CD8-positive, alpha-beta memory T cell (primary cell): ENCODE measurements at regions not wholly inside any gene's neighbourhood (a gene's known extent, or its start where the extent isn't known, plus 50 kb on each side); places are given as distances from the start of the nearest gene placed in this dataset.

ENCODE experiments used
- CTCF ChIA-PET: fragments of 350-600 bp; sonication (Branson Sonifier 250); formaldehyde crosslinking; loops from one replicate; lab custom pipeline; 2021; ENCODE audit warnings: antibody characterized with exemption; lab: Charles Lee
- POLR2A ChIA-PET: fragments of 350-600 bp; sonication (Branson Sonifier 250); formaldehyde crosslinking; loops from one replicate; lab custom pipeline; 2021; ENCODE audit warnings: antibody characterized with exemption; lab: Charles Lee
- DNase-seq, 5 donors: peaks; one replicate each; pipeline versions ENCODE4 v3.0.0 to v3.0.0-alpha.2; 2020 to 2022; ENCODE audit warnings: mixed read lengths in 1 of 5
- H3K27ac ChIP-seq: one replicate; pipeline ENCODE4 v1.7.0; 2013; ENCODE audit warnings: low read depth, mild to moderate bottlenecking, low read length, moderate library complexity
- H3K27me3 ChIP-seq: 2 replicates; pipeline ENCODE4 v1.7.0; 2013; ENCODE audit warnings: low read length, mild to moderate bottlenecking; ENCODE audit not compliant: insufficient read depth, poor library complexity, severe bottlenecking
- H3K36me3 ChIP-seq: 2 replicates; pipeline ENCODE4 v1.7.0; 2013; ENCODE audit warnings: mild to moderate bottlenecking, low read length, moderate library complexity; ENCODE audit not compliant: insufficient read depth
- H3K4me1 ChIP-seq: 2 replicates; pipeline ENCODE4 v1.7.0; 2013; ENCODE audit warnings: mild to moderate bottlenecking, low read length, moderate library complexity; ENCODE audit not compliant: insufficient read depth
- H3K4me3 ChIP-seq: 2 replicates; pipeline ENCODE4 v1.7.0; 2013; ENCODE audit warnings: mild to moderate bottlenecking, low read length
- H3K9me3 ChIP-seq: 2 replicates; pipeline ENCODE4 v1.7.0; 2013; ENCODE audit warnings: mild to moderate bottlenecking, low read length
- H3K27ac Mint-ChIP-seq, 8 donors: one replicate each; pipeline ENCODE4 v1.8.0; 2020 to 2021; ENCODE audit warnings: mixed read lengths in 8 of 8, mild to moderate bottlenecking in 6 of 8, inconsistent platforms in 3 of 8, moderate library complexity in 3 of 8
- H3K27me3 Mint-ChIP-seq, 2 donors: one replicate each; pipeline ENCODE4 v1.8.0; 2020 to 2021; ENCODE audit warnings: mixed read lengths in 2 of 2, mild to moderate bottlenecking in 1 of 2, moderate library complexity in 1 of 2
- H3K36me3 Mint-ChIP-seq, 3 donors: one replicate each; pipeline ENCODE4 v1.8.0; 2020 to 2021; ENCODE audit warnings: mixed read lengths in 3 of 3, inconsistent platforms in 1 of 3, mild to moderate bottlenecking in 1 of 3
- H3K4me1 Mint-ChIP-seq, 3 donors: one replicate each; pipeline ENCODE4 v1.8.0; 2020 to 2021; ENCODE audit warnings: mixed read lengths in 3 of 3, inconsistent platforms in 1 of 3, mild to moderate bottlenecking in 1 of 3
- H3K4me3 Mint-ChIP-seq, 7 donors: one replicate each; pipeline ENCODE4 v1.8.0; 2020 to 2021; ENCODE audit warnings: mixed read lengths in 7 of 7, mild to moderate bottlenecking in 6 of 7, moderate library complexity in 4 of 7, inconsistent platforms in 2 of 7
- H3K9me3 Mint-ChIP-seq, 5 donors: one replicate each; pipeline ENCODE4 v1.8.0; 2020 to 2022; ENCODE audit warnings: mixed read lengths in 5 of 5, mild to moderate bottlenecking in 3 of 5, moderate library complexity in 2 of 5, inconsistent platforms in 1 of 5

DNA sequence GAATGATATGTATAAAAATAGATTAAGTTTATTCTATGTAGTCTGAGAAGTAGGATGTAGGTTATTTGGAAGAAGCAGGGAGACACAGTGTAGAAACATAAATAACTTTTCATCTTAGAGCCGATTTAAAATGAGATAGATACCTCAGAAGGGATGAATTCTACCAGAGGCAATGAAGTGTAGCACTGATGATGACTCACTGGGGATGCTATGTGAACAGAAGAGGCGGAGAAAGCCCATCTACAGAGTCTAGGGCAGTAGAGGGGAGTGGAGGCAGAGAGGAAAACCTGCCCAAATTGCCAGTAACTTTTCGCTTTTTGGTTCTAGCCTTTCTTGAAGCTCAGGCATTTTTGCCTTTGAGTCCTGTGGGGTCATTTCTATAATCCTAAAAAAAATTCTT is 451.8 kb downstream of the ATP23 start:
- Mint-ChIP-seq H3K9me3 (peaks cover 0 to 5% (median 0%) of the 10 kb centered on the region in 5 donors), H3K4me1 (no peaks in the 10 kb centered on the region), H3K27me3 (peaks cover 0 to 1% of the 10 kb centered on the region in 2 donors), H3K4me3 (no peak overlapping the region), H3K27ac (no peak overlapping the region), H3K36me3 (no peaks in the 10 kb centered on the region)
- ChIA-PET POLR2A (interaction anchor here (0.7 kb wide), 1 partner anchor 41 kb away, joined by 11 read pairs; no protein-coding TSS in a partner anchor), CTCF (no interaction called here)
- Histone ChIP-seq H3K36me3 (no peaks in the 10 kb centered on the region), H3K4me1 (no peaks in the 10 kb centered on the region), H3K27ac (no peak overlapping the region), H3K4me3 (no peak overlapping the region), H3K27me3 (no peaks in the 10 kb centered on the region), H3K9me3 (no peaks in the 10 kb centered on the region)
- DNase-seq: no peak

DNA sequence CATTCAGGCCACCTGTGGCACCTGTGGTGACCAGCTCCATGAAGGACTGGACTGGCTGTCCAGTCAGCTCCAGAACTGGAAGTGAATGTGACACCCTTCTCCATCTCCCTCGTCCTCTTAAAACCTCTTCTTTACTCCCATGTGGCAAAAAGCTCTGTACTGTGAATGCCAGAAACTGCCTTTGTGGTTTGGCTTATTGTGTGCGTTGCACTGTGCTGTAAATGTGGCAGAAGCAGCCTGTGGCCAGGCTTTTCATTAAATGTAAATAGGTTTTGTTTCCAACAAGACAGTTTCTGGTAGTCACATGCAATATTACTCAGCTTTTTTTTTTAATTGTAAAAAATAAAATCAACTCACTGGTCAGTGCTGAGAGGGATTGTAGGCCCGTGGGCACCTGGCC is 453.7 kb downstream of the ATP23 start:
- CTCF ChIA-PET: interaction anchor here (1.0 kb wide), 1 partner anchor 51 kb away, joined by 3 read pairs; no protein-coding TSS in a partner anchor

DNA sequence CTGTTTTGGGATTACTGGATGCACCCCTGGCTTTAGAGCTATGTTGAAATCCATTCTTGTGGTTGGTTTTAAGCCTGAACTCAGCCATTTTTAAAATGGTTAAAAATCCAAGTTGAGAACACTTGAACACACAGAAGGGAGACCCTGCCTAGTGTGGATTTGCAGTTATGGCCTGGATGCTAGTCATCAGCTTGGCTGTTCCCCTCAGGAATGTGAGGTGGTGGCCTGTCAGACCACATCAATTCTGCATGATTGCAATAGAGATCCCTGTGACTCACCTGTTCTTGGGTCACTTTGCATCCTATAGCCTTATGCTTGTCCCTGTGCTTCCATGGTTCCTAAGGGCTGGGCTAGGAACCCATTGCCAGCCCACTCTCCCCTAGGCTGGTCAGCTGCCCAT is 454.1 kb downstream of the ATP23 start:
- Mint-ChIP-seq H3K36me3 (no peaks in the 10 kb centered on the region), H3K27me3 (peaks cover 1 to 4% of the 10 kb centered on the region in 2 donors), H3K4me1 (no peaks in the 10 kb centered on the region), H3K4me3 (no peak overlapping the region), H3K9me3 (peaks cover 0 to 9% (median 5%) of the 10 kb centered on the region in 5 donors), H3K27ac (no peak overlapping the region)
- Histone ChIP-seq H3K4me1 (no peaks in the 10 kb centered on the region), H3K27me3 (no peaks in the 10 kb centered on the region), H3K4me3 (no peak overlapping the region), H3K27ac (no peak overlapping the region), H3K9me3 (no peaks in the 10 kb centered on the region), H3K36me3 (no peaks in the 10 kb centered on the region)
- DNase-seq: no peak
- ChIA-PET POLR2A (no interaction called here), CTCF (interaction anchor here (1.0 kb wide), 1 partner anchor 50 kb away, joined by 3 read pairs; no protein-coding TSS in a partner anchor)

More for the DNA sequence above, 453.7 kb downstream of the ATP23 start:
- Histone ChIP-seq H3K4me3 (no peak overlapping the region), H3K27me3 (no peaks in the 10 kb centered on the region), H3K9me3 (no peaks in the 10 kb centered on the region), H3K27ac (no peak overlapping the region), H3K36me3 (no peaks in the 10 kb centered on the region), H3K4me1 (no peaks in the 10 kb centered on the region)
- H3K4me3 Mint-ChIP-seq: no peak overlapping the region
- POLR2A ChIA-PET: no interaction called here
- peaks cover 0 to 9% (median 4%) of the 10 kb centered on the region in 5 donors for H3K9me3 Mint-ChIP-seq
- H3K36me3 Mint-ChIP-seq: no peaks in the 10 kb centered on the region
- no peak overlapping the region for H3K27ac Mint-ChIP-seq
- H3K27me3 Mint-ChIP-seq: peaks cover 1 to 4% of the 10 kb centered on the region in 2 donors
- no peak for DNase-seq
- H3K4me1 Mint-ChIP-seq: no peaks in the 10 kb centered on the region

DNA sequence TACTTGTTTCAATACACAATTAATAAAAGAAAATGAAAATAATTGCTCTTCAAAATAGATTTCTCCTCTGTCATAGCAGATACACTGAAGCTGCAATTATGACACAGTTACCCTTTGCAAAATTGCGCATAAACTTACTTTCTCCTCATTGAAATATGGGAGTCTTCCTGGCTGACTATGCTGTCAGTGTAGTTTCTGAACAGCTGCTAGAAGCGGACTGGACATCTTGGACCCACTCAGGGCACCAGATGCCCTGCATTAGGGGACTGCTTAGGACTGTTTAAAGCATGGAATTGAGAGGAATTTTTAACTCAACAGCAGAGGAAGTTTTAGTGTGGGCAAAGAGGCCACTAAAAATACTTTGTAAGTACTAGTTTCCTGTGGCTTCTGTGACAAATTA is 454.9 kb downstream of the ATP23 start:
- Histone ChIP-seq H3K4me3 (no peak overlapping the region), H3K27ac (no peak overlapping the region), H3K9me3 (no peaks in the 10 kb centered on the region), H3K27me3 (no peaks in the 10 kb centered on the region), H3K36me3 (no peaks in the 10 kb centered on the region), H3K4me1 (no peaks in the 10 kb centered on the region)
- H3K9me3 Mint-ChIP-seq: peaks cover 0 to 9% (median 5%) of the 10 kb centered on the region in 5 donors
- H3K27me3 Mint-ChIP-seq: peaks cover 1 to 4% of the 10 kb centered on the region in 2 donors
- CTCF ChIA-PET: no interaction called here
- H3K27ac Mint-ChIP-seq: no peak overlapping the region
- POLR2A ChIA-PET: interaction anchor here (0.6 kb wide), 1 partner anchor 49 kb away, joined by 6 read pairs; no protein-coding TSS in a partner anchor
- no peaks in the 10 kb centered on the region for H3K36me3 Mint-ChIP-seq
- no peaks in the 10 kb centered on the region for H3K4me1 Mint-ChIP-seq
- DNase-seq: no peak
- no peak overlapping the region for H3K4me3 Mint-ChIP-seq

DNA sequence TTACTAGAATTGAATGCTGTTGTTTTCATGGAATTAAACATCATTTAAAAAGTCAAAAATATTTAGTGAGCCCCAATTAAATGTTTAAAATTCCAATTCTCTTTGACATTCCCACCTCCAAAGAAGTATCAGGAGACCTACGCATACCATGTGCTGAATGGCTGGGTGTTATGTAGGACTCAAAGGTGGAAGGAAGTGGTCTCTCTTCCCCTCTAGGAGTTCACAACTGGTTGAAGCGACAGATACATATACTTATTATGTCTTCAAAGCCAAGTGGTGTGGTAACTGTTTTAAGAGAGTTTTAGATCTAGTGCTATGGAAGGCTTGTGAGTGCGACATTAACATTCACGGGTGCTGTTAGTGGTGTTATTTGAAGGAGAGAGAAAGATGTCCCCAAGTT is 464.0 kb downstream of the ATP23 start:
- CTCF ChIA-PET: no interaction called here
- H3K4me1 Mint-ChIP-seq: no peaks in the 10 kb centered on the region

DNA sequence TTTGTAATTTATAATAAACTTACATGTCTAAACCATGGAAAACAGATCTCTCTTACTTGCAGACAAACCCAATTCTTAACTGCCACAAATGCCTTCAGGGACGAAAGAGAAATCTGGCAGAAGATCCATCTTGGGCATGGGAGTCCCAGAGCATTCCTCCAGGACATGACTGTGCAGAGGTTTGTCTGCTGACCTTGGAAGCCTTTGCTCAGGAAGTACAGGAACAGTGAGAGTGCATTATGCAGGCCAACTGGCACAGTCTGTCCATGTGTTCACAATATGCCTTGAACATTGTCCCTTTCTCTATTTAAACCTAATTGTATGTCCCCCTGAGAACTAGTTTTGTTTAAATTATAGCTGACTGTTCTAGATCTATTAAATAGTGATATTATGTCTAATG is 467.1 kb downstream of the ATP23 start:
- Histone ChIP-seq H3K27ac (no peak overlapping the region), H3K27me3 (no peaks in the 10 kb centered on the region), H3K4me3 (no peak overlapping the region), H3K9me3 (no peaks in the 10 kb centered on the region), H3K36me3 (no peaks in the 10 kb centered on the region), H3K4me1 (no peaks in the 10 kb centered on the region)
- H3K4me1 Mint-ChIP-seq: no peaks in the 10 kb centered on the region
- no peak overlapping the region for H3K27ac Mint-ChIP-seq
- DNase-seq: no peak
- H3K27me3 Mint-ChIP-seq: peaks cover 0 to 2% of the 10 kb centered on the region in 2 donors
- POLR2A ChIA-PET: no interaction called here
- H3K36me3 Mint-ChIP-seq: no peaks in the 10 kb centered on the region
- CTCF ChIA-PET: no interaction called here
- no peaks in the 10 kb centered on the region for H3K9me3 Mint-ChIP-seq
- H3K4me3 Mint-ChIP-seq: no peak overlapping the region

More for the DNA sequence above, 464.0 kb downstream of the ATP23 start:
- Histone ChIP-seq H3K27me3 (no peaks in the 10 kb centered on the region), H3K4me1 (no peaks in the 10 kb centered on the region), H3K4me3 (no peak overlapping the region), H3K27ac (no peak overlapping the region), H3K9me3 (no peaks in the 10 kb centered on the region), H3K36me3 (no peaks in the 10 kb centered on the region)
- no peaks in the 10 kb centered on the region for H3K36me3 Mint-ChIP-seq
- no peak overlapping the region for H3K4me3 Mint-ChIP-seq
- no peak overlapping the region for H3K27ac Mint-ChIP-seq
- no peak for DNase-seq
- POLR2A ChIA-PET: no interaction called here
- peaks cover 0 to 2% of the 10 kb centered on the region in 2 donors for H3K27me3 Mint-ChIP-seq
- no peaks in the 10 kb centered on the region for H3K9me3 Mint-ChIP-seq

DNA sequence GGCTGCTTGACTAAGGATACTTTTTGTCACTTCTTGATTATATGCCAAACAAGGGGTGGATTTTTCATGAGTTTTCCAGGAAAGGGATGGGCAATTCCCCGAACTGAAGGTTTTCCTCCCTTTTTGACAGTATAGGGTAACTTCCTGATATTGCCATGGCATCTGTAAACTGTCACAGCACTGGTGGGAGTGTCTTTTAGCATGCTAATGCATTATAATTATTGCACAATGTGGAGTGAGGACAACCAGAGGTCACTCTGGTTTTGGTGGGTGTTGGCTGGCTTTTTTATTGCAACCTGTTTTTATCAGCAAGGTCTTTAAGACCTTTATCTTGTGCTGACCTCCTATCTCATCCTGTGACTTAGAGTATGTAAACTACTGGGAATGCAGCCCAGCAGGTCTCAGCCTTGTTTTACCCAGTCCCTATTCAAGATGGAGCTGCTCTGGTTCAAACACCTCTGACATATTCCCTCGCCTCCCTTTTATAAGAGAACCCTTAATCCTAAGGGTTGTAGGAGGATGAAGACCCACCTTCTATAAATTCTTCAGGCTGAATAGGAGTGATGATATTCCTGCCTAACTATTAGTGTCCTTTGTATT is 471.2 kb downstream of the ATP23 start:
- Histone ChIP-seq H3K27ac (no peak overlapping the region), H3K4me1 (no peaks in the 10 kb centered on the region), H3K4me3 (no peak overlapping the region), H3K27me3 (no peaks in the 10 kb centered on the region), H3K36me3 (no peaks in the 10 kb centered on the region), H3K9me3 (no peaks in the 10 kb centered on the region)
- H3K27ac Mint-ChIP-seq: no peak overlapping the region
- no peak for DNase-seq
- POLR2A ChIA-PET: no interaction called here
- H3K27me3 Mint-ChIP-seq: peaks cover 3% of the 10 kb centered on the region in 2 donors
- no peak overlapping the region for H3K4me3 Mint-ChIP-seq
- H3K4me1 Mint-ChIP-seq: no peaks in the 10 kb centered on the region
- H3K36me3 Mint-ChIP-seq: no peaks in the 10 kb centered on the region
- CTCF ChIA-PET: interaction anchor here (0.8 kb wide), 1 partner anchor 10 kb away, joined by 3 read pairs; no protein-coding TSS in a partner anchor
- H3K9me3 Mint-ChIP-seq: no peaks in the 10 kb centered on the region

DNA sequence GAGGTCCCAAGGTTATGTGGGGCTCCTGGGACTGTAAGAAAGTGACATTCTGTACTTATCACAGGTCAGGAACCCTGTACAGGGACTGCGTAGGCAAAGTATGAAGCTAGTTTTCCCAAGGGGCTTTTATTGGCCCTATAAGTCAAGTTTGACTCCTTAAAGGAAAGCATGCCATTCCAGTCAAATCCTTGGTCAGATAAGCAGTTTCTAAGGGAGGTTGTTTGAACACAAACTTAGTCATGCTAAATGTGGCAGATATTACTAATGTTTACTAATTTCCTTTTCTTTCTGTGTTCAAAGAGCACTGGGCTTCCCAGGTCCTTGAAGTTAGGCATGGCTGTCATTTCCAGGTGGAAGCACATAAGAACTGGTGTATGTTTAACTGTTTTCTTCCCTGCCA is 472.4 kb downstream of the ATP23 start:
- H3K9me3 Mint-ChIP-seq: peaks cover 0 to 3% (median 0%) of the 10 kb centered on the region in 5 donors
- peaks cover 3 to 4% of the 10 kb centered on the region in 2 donors for H3K27me3 Mint-ChIP-seq
- no peak for DNase-seq
- Histone ChIP-seq H3K27me3 (no peaks in the 10 kb centered on the region), H3K4me3 (no peak overlapping the region), H3K9me3 (no peaks in the 10 kb centered on the region), H3K36me3 (no peaks in the 10 kb centered on the region), H3K4me1 (no peaks in the 10 kb centered on the region), H3K27ac (no peak overlapping the region)
- no peaks in the 10 kb centered on the region for H3K36me3 Mint-ChIP-seq
- POLR2A ChIA-PET: no interaction called here
- H3K27ac Mint-ChIP-seq: no peak overlapping the region
- CTCF ChIA-PET: no interaction called here
- no peaks in the 10 kb centered on the region for H3K4me1 Mint-ChIP-seq
- no peak overlapping the region for H3K4me3 Mint-ChIP-seq
